Astrocyte of the cerebellum (primary cell): ENCODE measurements at regions not wholly inside any gene's neighbourhood (a gene's known extent, or its start where the extent isn't known, plus 50 kb on each side); places are given as distances from the start of the nearest gene placed in this dataset.

Experiments
- DNase-seq: peaks from one replicate; pipeline ENCODE4 v3.0.0-alpha.2; 2011; ENCODE audit warnings: low read depth
- H3K4me3 ChIP-seq: 2 replicates; pipeline ENCODE4 v1.5.1; 2011; ENCODE audit warnings: mild to moderate bottlenecking, low read depth, low read length, moderate library complexity
- in situ Hi-C: cut with HindIII; loops from 2 replicates; pipeline ENCODE4 v1.10.0; 2017; ENCODE audit warnings: low sequenced_read_pairs
- TF ChIP-seq, protein P1 (sequence below): IDR thresholded peaks from 2 replicates; pipeline ENCODE4 v1.5.1; 2012; ENCODE audit warnings: low read length, low read depth, moderate library complexity, mild to moderate bottlenecking; ENCODE audit errors: missing control alignments

DNA sequence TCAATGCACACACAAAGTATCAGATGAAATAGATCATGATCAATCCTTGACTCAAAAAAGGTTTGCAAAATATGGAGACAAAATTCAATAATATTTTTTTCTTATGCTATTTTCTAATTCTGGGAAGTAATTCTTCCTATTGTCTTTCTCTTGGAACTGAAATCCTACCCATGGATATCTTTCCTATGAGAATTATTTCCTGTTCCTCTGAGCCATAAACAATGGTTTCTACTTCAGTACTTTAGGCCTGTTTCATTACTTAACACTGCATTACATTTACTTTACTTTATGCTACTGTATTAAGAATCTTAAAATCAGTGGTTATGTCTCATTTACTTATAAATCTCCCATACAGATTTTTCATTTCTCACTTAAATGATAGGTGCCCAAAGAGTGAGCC, 1025.4 kb upstream of the ACO1 start:
- H3K4me3 ChIP-seq: no peak overlapping the region
- in situ Hi-C loops: no loop called here
- TF ChIP-seq, protein P1, sequence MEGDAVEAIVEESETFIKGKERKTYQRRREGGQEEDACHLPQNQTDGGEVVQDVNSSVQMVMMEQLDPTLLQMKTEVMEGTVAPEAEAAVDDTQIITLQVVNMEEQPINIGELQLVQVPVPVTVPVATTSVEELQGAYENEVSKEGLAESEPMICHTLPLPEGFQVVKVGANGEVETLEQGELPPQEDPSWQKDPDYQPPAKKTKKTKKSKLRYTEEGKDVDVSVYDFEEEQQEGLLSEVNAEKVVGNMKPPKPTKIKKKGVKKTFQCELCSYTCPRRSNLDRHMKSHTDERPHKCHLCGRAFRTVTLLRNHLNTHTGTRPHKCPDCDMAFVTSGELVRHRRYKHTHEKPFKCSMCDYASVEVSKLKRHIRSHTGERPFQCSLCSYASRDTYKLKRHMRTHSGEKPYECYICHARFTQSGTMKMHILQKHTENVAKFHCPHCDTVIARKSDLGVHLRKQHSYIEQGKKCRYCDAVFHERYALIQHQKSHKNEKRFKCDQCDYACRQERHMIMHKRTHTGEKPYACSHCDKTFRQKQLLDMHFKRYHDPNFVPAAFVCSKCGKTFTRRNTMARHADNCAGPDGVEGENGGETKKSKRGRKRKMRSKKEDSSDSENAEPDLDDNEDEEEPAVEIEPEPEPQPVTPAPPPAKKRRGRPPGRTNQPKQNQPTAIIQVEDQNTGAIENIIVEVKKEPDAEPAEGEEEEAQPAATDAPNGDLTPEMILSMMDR: no peak
- no peak for DNase-seq

DNA sequence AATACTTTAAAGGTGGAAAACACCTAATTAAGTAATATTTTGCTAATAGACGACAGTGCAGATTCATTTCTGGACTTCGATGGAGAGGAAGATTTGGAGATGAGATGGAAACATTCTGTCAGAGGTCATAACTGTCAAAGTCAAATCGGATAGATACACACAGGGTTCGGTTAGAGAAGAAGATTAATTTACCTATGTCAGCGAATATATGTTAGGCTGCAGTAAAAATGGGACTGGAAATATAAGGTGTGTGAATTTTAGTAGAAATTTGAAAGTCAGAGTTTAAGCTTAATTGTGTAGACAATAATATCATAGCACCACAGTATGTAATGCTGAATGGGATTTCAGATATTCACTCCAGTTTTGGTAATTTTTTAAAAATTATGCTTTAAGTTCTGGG, 1020.3 kb upstream of the ACO1 start:
- in situ Hi-C loops: no loop called here
- no peak overlapping the region for H3K4me3 ChIP-seq
- TF ChIP-seq, protein P1: no peak
- no peak for DNase-seq

DNA sequence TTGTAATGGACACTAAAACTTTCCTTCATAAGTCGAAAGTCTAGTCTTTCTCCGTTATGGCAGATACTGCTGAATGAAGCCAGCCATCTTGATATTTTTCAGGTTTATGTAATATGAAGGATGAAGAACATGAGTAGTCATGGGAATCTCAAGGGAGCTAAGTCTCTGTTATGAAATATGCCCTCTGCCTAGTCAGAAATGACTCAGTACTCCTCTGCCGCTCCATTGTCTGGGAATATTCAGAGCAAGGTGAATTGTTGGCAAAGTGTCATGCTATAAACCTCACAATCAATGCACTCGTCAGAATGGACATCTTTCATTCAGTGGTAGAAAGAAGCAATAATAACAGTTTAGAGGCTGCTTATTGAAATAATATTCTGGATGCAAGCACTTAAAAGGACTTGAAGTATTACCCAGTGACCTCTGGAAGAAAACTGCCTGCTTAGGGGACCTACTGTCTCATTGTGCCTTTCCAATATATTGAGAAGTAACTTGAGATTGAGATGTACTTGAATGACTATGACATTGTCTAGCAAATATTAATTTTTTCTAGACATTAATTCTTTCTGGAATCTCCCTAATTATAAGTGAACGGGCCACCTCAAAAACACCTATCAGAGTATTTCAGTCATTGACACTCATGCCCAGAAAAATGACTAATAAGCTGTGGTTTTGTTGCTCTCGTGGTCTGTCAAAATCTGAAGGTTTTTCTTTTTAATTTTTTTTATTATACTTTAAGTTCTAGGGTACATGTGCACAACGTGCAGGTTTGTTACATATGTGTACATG, 1011.5 kb upstream of the ACO1 start:
- H3K4me3 ChIP-seq: no peak overlapping the region
- in situ Hi-C loops: no loop called here
- no peak for DNase-seq
- TF ChIP-seq, protein P1: no peak

DNA sequence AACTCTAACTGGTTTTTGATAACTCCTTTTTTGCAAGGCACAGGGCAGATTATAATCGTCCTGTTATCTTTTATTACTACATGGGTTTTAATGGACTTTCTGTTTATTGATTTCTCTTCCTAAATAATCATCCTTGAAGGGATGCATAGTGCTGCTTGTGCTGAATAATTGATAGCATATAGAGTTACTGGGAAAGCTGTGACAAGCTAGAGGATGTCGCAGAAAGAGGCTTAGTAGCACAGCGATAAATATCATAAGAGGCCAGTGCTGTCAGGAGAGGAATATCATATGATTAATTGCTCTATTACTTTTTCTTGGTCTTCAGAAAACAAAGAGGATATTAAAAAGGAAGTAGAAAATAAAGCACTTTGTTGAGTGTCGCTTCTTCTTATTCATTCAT, 1007.1 kb upstream of the ACO1 start:
- TF ChIP-seq, protein P1: no peak
- no peak overlapping the region for H3K4me3 ChIP-seq
- no peak for DNase-seq
- in situ Hi-C loops: no loop called here

DNA sequence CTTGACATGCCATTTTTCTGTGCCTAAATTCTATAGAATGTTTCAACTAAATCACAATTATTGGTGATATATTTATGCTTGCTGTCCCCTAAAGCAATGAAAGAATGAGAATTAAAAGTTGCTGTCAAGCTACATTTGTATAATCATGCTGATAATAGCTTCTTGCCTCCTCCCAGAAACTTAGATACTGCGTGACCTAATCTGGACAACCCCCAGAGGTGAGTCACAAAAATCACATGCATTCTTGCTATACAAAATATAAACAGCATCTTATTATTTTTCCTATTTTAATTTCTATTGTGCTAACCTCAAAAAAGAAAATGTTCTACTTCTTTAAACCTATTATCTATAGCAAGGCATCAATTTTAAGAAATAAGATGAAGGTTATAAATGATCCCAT, 995.8 kb upstream of the ACO1 start:
- no peak for DNase-seq
- no peak overlapping the region for H3K4me3 ChIP-seq
- in situ Hi-C loops: no loop called here
- TF ChIP-seq, protein P1: no peak

DNA sequence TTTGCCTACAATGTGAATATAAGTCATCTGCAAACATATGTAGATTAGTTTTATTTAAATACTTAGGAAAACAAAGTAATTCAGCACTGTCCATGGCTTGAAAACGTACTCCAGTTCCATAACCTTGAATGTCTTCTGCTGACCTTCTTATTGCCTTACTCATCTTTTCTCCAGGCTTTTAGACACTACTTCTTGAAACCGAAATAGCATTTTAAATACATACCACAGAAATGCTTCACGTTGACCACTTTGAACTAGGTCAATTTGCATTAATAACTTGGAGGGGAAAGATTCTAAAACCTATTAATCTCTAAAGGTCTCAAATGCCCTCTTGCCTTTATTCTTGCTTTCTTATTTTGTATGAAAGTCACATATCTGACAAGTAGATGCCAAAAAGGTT, 995.4 kb upstream of the ACO1 start:
- in situ Hi-C loops: no loop called here
- no peak for DNase-seq
- TF ChIP-seq, protein P1: no peak
- H3K4me3 ChIP-seq: no peak overlapping the region
